A673 (cell line): ENCODE measurements at regions not wholly inside any gene's neighbourhood (a gene's known extent, or its start where the extent isn't known, plus 50 kb on each side); places are given as distances from the start of the nearest gene placed in this dataset.

ENCODE experiments used
- CTCF ChIP-seq: fragments of 300-800, 200-600 bp; sonication (generic); conservative IDR thresholded peaks from 2 replicates; pipeline ENCODE4 v1.5.1; 2017; ENCODE audit warnings: low read depth, mild to moderate bottlenecking, antibody characterized with exemption, low read length, moderate library complexity, mixed read lengths
- EZH2 ChIP-seq: fragments of 200-600 bp; sonication (generic); IDR thresholded peaks from 2 replicates; pipeline ENCODE4 v1.6.1; 2017; ENCODE audit warnings: borderline replicate concordance, low read depth, mild to moderate bottlenecking, mixed read lengths, antibody characterized with exemption, low read length; ENCODE audit not compliant: poor library complexity, severe bottlenecking

- TF ChIP-seq CTCF (no peak), EZH2 (no peak)
These were observed 82.3 kb upstream of the ZNF608 start for GRCh38 chr5:124828731-124829234.
